ENCODE measurements at regions not wholly inside any gene's neighbourhood (a gene's known extent, or its start where the extent isn't known, plus 50 kb on each side); places are given as distances from the start of the nearest gene placed in this dataset.
"Not testable (repeated sequence)": the region's sequence is repeated elsewhere in the genome, so short reads cannot be mapped to it uniquely, and the experiment has no call there.

- DNase-seq, result no peak
These were observed 101.4 kb downstream of the ADRA2C start for GRCh38 chr4:3867403-3868100.

GRCh38 chr4:3868211-3869173 lies 102.3 kb downstream of the ADRA2C start:
- no peak for DNase-seq

GRCh38 chr4:3869174-3869572 lies 103.0 kb downstream of the ADRA2C start:
- no peak for DNase-seq

GRCh38 chr4:3869661-3870566 lies 103.7 kb downstream of the ADRA2C start:
- no peak for DNase-seq

GRCh38 chr4:3870567-3870962 lies 104.4 kb downstream of the ADRA2C start:
- DNase-seq, result no peak

GRCh38 chr4:3871181-3871852 lies 105.1 kb downstream of the ADRA2C start:
- DNase-seq, result no peak

- no peak for DNase-seq
These were observed 106.0 kb downstream of the ADRA2C start for GRCh38 chr4:3871881-3872833.

- no peak for DNase-seq
These were observed 106.7 kb downstream of the ADRA2C start for GRCh38 chr4:3872834-3873313.

GRCh38 chr4:3873408-3874027 lies 107.3 kb downstream of the ADRA2C start:
- DNase-seq, result no peak

- no peak for DNase-seq
These were observed 107.8 kb downstream of the ADRA2C start for GRCh38 chr4:3874028-3874415.

- no peak for DNase-seq
These were observed 108.4 kb downstream of the ADRA2C start for GRCh38 chr4:3874525-3875110.

- no peak for DNase-seq
These were observed 109.3 kb downstream of the ADRA2C start for GRCh38 chr4:3875466-3875865.

- not testable (repeated sequence) for DNase-seq
These were observed 110.1 kb downstream of the ADRA2C start for GRCh38 chr4:3876057-3876845.

GRCh38 chr4:3877236-3877635 lies 111.1 kb downstream of the ADRA2C start:
- no peak for DNase-seq

GRCh38 chr4:3877868-3878267 lies 111.7 kb downstream of the ADRA2C start:
- DNase-seq, result no peak

- DNase-seq, result no peak
These were observed 112.5 kb downstream of the ADRA2C start for GRCh38 chr4:3878678-3879077.

GRCh38 chr4:3879681-3880614 lies 113.8 kb downstream of the ADRA2C start:
- DNase-seq, result no peak

- DNase-seq, result no peak
These were observed 114.5 kb downstream of the ADRA2C start for GRCh38 chr4:3880615-3881120.

Data from GOT3 (cell line).